HL-60 (cell line): ENCODE measurements at regions not wholly inside any gene's neighbourhood (a gene's known extent, or its start where the extent isn't known, plus 50 kb on each side); places are given as distances from the start of the nearest gene placed in this dataset.

ENCODE experiments used
- DNase-seq, 2 experiments: peaks; one replicate each; pipeline ENCODE4 v3.0.0-alpha.2; 2010 to 2020; ENCODE audit warnings: low read depth in 1 of 2, low spot score in 1 of 2
- H3K27ac ChIP-seq: fragments of 250-450 bp; sonication (Bioruptor Pico); replicated peaks from 2 replicates; pipeline ENCODE4 v1.5.1; 2020; ENCODE audit warnings: mild to moderate bottlenecking, moderate library complexity
- H3K27me3 ChIP-seq: fragments of 250-450 bp; sonication (Bioruptor Pico); 2 replicates; pipeline ENCODE4 v1.5.1; 2021; ENCODE audit warnings: mild to moderate bottlenecking, moderate library complexity; ENCODE audit not compliant: insufficient read depth, poor library complexity, severe bottlenecking
- H3K4me3 ChIP-seq: replicated peaks from 2 replicates; pipeline ENCODE4 v1.5.1; 2011; ENCODE audit warnings: mild to moderate bottlenecking, control low read depth, low read length; ENCODE audit not compliant: insufficient read depth
- GABPA ChIP-seq: IDR thresholded peaks from 2 replicates; pipeline ENCODE4 v1.6.1; 2012; ENCODE audit warnings: low read depth
- POLR2AphosphoS5 ChIP-seq: IDR thresholded peaks from 2 replicates; pipeline ENCODE4 v1.6.1; 2012; ENCODE audit warnings: low read depth
- SPI1 ChIP-seq: IDR thresholded peaks from 2 replicates; pipeline ENCODE4 v1.6.1; 2012; ENCODE audit warnings: low read depth, mild to moderate bottlenecking, borderline replicate concordance
- TF ChIP-seq, protein P1 (sequence below): IDR thresholded peaks from 2 replicates; pipeline ENCODE4 v1.6.1; 2012; ENCODE audit warnings: low read depth; ENCODE audit not compliant: insufficient replicate concordance
- TF ChIP-seq, protein P2 (sequence below): IDR thresholded peaks from one replicate; pipeline ENCODE4 v1.5.1; 2011; ENCODE audit warnings: low read length, control low read depth, inconsistent platforms; ENCODE audit not compliant: insufficient read depth

DNA sequence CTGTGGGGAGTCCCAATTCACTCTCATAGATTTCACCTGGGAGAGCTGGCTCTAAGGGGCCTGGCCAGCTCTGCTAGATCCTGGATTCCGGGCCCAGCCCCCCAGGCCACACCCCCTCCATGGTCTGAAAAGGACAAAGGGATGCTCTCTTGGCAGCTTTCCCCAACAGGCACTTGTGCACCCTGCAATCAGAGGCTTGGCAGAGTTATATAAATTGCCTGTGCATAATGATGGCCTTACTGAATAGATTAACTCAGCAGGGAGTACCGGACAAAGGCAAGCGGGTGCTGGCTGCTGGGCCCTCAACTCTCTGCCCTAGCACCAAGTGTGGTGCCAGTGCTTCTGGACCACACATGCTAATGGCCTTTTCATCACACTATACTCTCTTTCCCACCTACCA lies 461.6 kb downstream of the BUD13 start:
- no peak for DNase-seq
- TF ChIP-seq, protein P1, sequence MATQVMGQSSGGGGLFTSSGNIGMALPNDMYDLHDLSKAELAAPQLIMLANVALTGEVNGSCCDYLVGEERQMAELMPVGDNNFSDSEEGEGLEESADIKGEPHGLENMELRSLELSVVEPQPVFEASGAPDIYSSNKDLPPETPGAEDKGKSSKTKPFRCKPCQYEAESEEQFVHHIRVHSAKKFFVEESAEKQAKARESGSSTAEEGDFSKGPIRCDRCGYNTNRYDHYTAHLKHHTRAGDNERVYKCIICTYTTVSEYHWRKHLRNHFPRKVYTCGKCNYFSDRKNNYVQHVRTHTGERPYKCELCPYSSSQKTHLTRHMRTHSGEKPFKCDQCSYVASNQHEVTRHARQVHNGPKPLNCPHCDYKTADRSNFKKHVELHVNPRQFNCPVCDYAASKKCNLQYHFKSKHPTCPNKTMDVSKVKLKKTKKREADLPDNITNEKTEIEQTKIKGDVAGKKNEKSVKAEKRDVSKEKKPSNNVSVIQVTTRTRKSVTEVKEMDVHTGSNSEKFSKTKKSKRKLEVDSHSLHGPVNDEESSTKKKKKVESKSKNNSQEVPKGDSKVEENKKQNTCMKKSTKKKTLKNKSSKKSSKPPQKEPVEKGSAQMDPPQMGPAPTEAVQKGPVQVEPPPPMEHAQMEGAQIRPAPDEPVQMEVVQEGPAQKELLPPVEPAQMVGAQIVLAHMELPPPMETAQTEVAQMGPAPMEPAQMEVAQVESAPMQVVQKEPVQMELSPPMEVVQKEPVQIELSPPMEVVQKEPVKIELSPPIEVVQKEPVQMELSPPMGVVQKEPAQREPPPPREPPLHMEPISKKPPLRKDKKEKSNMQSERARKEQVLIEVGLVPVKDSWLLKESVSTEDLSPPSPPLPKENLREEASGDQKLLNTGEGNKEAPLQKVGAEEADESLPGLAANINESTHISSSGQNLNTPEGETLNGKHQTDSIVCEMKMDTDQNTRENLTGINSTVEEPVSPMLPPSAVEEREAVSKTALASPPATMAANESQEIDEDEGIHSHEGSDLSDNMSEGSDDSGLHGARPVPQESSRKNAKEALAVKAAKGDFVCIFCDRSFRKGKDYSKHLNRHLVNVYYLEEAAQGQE, result no peak
- no peak for TF ChIP-seq GABPA
- TF ChIP-seq, protein P2, sequence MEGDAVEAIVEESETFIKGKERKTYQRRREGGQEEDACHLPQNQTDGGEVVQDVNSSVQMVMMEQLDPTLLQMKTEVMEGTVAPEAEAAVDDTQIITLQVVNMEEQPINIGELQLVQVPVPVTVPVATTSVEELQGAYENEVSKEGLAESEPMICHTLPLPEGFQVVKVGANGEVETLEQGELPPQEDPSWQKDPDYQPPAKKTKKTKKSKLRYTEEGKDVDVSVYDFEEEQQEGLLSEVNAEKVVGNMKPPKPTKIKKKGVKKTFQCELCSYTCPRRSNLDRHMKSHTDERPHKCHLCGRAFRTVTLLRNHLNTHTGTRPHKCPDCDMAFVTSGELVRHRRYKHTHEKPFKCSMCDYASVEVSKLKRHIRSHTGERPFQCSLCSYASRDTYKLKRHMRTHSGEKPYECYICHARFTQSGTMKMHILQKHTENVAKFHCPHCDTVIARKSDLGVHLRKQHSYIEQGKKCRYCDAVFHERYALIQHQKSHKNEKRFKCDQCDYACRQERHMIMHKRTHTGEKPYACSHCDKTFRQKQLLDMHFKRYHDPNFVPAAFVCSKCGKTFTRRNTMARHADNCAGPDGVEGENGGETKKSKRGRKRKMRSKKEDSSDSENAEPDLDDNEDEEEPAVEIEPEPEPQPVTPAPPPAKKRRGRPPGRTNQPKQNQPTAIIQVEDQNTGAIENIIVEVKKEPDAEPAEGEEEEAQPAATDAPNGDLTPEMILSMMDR, result no peak
- TF ChIP-seq SPI1, result no peak
- TF ChIP-seq POLR2AphosphoS5, result no peak
- Histone ChIP-seq H3K4me3 (no peak overlapping the region), H3K27ac (no peak overlapping the region), H3K27me3 (peaks cover 2% of the 10 kb centered on the region)

DNA sequence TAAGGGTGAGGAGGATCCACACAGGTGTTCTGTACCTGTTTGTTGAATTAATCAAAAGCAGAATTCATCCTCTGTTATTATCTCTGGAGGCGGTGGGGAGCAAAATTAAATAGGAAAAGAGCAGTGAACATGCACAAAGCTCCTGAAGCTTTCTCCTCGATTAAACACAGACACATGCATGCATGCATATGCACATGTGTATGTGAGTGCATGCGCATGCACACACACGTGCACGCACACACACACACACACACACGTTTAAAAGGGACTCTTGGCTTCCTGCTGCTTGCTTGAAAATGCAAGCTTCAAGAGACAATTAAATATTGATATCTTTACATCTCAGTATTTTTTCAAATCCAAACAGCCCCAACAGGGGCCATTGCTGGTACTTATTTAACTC lies 462.1 kb downstream of the BUD13 start:
- no peak for DNase-seq
- TF ChIP-seq GABPA (no peak), SPI1 (no peak), POLR2AphosphoS5 (no peak)
- TF ChIP-seq, protein P1, result no peak
- TF ChIP-seq, protein P2, result no peak
- H3K4me3 ChIP-seq, result no peak overlapping the region
- H3K27ac ChIP-seq, result no peak overlapping the region
- peaks cover 2% of the 10 kb centered on the region for H3K27me3 ChIP-seq

DNA sequence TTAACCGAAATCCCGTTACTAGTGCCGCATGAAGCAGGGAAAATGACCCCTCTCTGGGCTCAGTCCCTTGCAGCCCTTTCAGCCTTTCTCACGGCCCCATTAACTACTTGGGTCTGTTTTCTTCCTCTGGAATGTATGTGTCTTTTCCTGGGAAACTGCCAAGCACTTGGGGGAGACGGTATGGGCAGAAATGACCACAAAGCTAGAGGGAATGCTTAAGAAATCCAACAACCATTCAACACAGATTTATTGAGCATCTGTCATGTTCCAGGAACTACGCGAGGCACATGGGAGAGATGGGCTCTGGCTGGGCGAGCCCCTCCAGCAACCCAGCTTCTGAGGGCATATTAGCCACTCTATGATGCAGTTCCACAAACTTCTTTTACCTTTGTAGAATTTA lies 462.6 kb downstream of the BUD13 start:
- TF ChIP-seq, protein P1, result no peak
- TF ChIP-seq POLR2AphosphoS5 (no peak), SPI1 (no peak), GABPA (no peak)
- TF ChIP-seq, protein P2, result no peak
- Histone ChIP-seq H3K27ac (no peak overlapping the region), H3K4me3 (no peak overlapping the region), H3K27me3 (peaks cover 2% of the 10 kb centered on the region)
- no peak for DNase-seq
